HG03558 (cell line): ENCODE measurements at regions not wholly inside any gene's neighbourhood (a gene's known extent, or its start where the extent isn't known, plus 50 kb on each side); places are given as distances from the start of the nearest gene placed in this dataset.

ENCODE experiments used
- ATAC-seq: cut with Tn5 transposase; IDR thresholded peaks from one replicate; pipeline ENCODE4 v1.9.1; 2021; ENCODE audit warnings: moderate number of reproducible peaks; ENCODE audit not compliant: unreplicated experiment; ENCODE audit errors: extremely low read depth

GRCh38 chr12:91819132-91819447 is 326.6 kb downstream of the BTG1 start:
- no peak for ATAC-seq

- ATAC-seq = no peak
Observed at GRCh38 chr12:91818227-91819131, 327.2 kb downstream of the BTG1 start.

GRCh38 chr12:91817517-91817916 is 328.1 kb downstream of the BTG1 start:
- ATAC-seq = no peak

- no peak for ATAC-seq
Observed at GRCh38 chr12:91813701-91814100, 331.9 kb downstream of the BTG1 start.

- ATAC-seq = no peak
Observed at GRCh38 chr12:91811481-91812287, 334.0 kb downstream of the BTG1 start.

GRCh38 chr12:91810531-91811451 is 334.9 kb downstream of the BTG1 start:
- ATAC-seq = no peak

- no peak for ATAC-seq
Observed at GRCh38 chr12:91810077-91810476, 335.6 kb downstream of the BTG1 start.

GRCh38 chr12:91805031-91805430 is 340.6 kb downstream of the BTG1 start:
- ATAC-seq = no peak

- ATAC-seq = no peak
Observed at GRCh38 chr12:91804533-91804932, 341.1 kb downstream of the BTG1 start.

- no peak for ATAC-seq
Observed at GRCh38 chr12:91801048-91801447, 344.6 kb downstream of the BTG1 start.

GRCh38 chr12:91793676-91794075 is 352.0 kb downstream of the BTG1 start:
- ATAC-seq = no peak

- no peak for ATAC-seq
Observed at GRCh38 chr12:91792597-91792996, 353.0 kb downstream of the BTG1 start.

- no peak for ATAC-seq
Observed at GRCh38 chr12:91786499-91787272, 359.0 kb downstream of the BTG1 start.

GRCh38 chr12:91785655-91786498 is 359.8 kb downstream of the BTG1 start:
- ATAC-seq = no peak

- no peak for ATAC-seq
Observed at GRCh38 chr12:91781114-91781513, 364.5 kb downstream of the BTG1 start.

- peak; percentile 97 for ATAC-seq
Observed at GRCh38 chr12:91778938-91779400, 366.7 kb downstream of the BTG1 start.

GRCh38 chr12:91778091-91778832 is 367.4 kb downstream of the BTG1 start:
- no peak for ATAC-seq
